Type B pancreatic cell (in vitro differentiated cells): ENCODE measurements at regions not wholly inside any gene's neighbourhood (a gene's known extent, or its start where the extent isn't known, plus 50 kb on each side); places are given as distances from the start of the nearest gene placed in this dataset.

Experiments
- DNase-seq: peaks from one replicate; pipeline ENCODE4 v3.0.0; 2021; ENCODE audit warnings: mixed read lengths; ENCODE audit not compliant: unreplicated experiment; ENCODE audit errors: extremely low spot score
- H3K27ac Mint-ChIP-seq: 2 replicates; pipeline ENCODE4 v1.8.0; 2021; ENCODE audit warnings: mild to moderate bottlenecking, mixed read lengths
- H3K27me3 Mint-ChIP-seq: 2 replicates; pipeline ENCODE4 v1.8.0; 2021; ENCODE audit warnings: mixed read lengths
- H3K36me3 Mint-ChIP-seq: 2 replicates; pipeline ENCODE4 v1.8.0; 2021; ENCODE audit warnings: mixed read lengths
- H3K4me1 Mint-ChIP-seq: one replicate; pipeline ENCODE4 v1.8.0; 2021; ENCODE audit warnings: mixed read lengths; ENCODE audit not compliant: unreplicated experiment
- H3K4me3 Mint-ChIP-seq: 2 replicates; pipeline ENCODE4 v1.8.0; 2021; ENCODE audit warnings: mild to moderate bottlenecking, mixed read lengths
- H3K9me3 Mint-ChIP-seq: 2 replicates; pipeline ENCODE4 v1.8.0; 2021; ENCODE audit warnings: mixed read lengths
- TF ChIP-seq, protein P1 (sequence below): fragments of 200-600 bp; sonication (generic); conservative IDR thresholded peaks from 2 replicates; pipeline ENCODE4 v1.5.0; 2021; ENCODE audit warnings: antibody characterized with exemption, mild to moderate bottlenecking

GRCh38 chr22:48586799-48587185 is 1240.9 kb downstream of the BRD1 start:
- Mint-ChIP-seq H3K36me3 (no peaks in the 10 kb centered on the region), H3K27me3 (no peaks in the 10 kb centered on the region), H3K4me3 (no peak overlapping the region), H3K9me3 (no peaks in the 10 kb centered on the region), H3K4me1 (no peaks in the 10 kb centered on the region), H3K27ac (no peak overlapping the region)
- TF ChIP-seq, protein P1, sequence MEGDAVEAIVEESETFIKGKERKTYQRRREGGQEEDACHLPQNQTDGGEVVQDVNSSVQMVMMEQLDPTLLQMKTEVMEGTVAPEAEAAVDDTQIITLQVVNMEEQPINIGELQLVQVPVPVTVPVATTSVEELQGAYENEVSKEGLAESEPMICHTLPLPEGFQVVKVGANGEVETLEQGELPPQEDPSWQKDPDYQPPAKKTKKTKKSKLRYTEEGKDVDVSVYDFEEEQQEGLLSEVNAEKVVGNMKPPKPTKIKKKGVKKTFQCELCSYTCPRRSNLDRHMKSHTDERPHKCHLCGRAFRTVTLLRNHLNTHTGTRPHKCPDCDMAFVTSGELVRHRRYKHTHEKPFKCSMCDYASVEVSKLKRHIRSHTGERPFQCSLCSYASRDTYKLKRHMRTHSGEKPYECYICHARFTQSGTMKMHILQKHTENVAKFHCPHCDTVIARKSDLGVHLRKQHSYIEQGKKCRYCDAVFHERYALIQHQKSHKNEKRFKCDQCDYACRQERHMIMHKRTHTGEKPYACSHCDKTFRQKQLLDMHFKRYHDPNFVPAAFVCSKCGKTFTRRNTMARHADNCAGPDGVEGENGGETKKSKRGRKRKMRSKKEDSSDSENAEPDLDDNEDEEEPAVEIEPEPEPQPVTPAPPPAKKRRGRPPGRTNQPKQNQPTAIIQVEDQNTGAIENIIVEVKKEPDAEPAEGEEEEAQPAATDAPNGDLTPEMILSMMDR, result no peak
- no peak for DNase-seq

- Mint-ChIP-seq H3K27me3 (no peaks in the 10 kb centered on the region), H3K9me3 (no peaks in the 10 kb centered on the region), H3K4me3 (no peak overlapping the region), H3K27ac (no peak overlapping the region), H3K36me3 (no peaks in the 10 kb centered on the region), H3K4me1 (no peaks in the 10 kb centered on the region)
- TF ChIP-seq, protein P1, result no peak
- no peak for DNase-seq
These were observed 1241.5 kb downstream of the BRD1 start for GRCh38 chr22:48585916-48586798.

GRCh38 chr22:48584170-48584569 is 1243.5 kb downstream of the BRD1 start:
- no peak for DNase-seq
- peaks cover 9% of the 10 kb centered on the region for H3K27me3 Mint-ChIP-seq
- no peaks in the 10 kb centered on the region for H3K36me3 Mint-ChIP-seq
- no peak overlapping the region for H3K4me3 Mint-ChIP-seq
- no peak overlapping the region for H3K27ac Mint-ChIP-seq
- H3K9me3 Mint-ChIP-seq, result no peaks in the 10 kb centered on the region
- TF ChIP-seq, protein P1, result no peak
- H3K4me1 Mint-ChIP-seq, result peaks cover 5% of the 10 kb centered on the region

- peaks cover 19% of the 10 kb centered on the region for H3K27me3 Mint-ChIP-seq
- TF ChIP-seq, protein P1, result no peak
- H3K4me1 Mint-ChIP-seq, result peaks cover 12% of the 10 kb centered on the region
- DNase-seq, result no peak
- no peaks in the 10 kb centered on the region for H3K9me3 Mint-ChIP-seq
- no peak overlapping the region for H3K4me3 Mint-ChIP-seq
- no peak overlapping the region for H3K27ac Mint-ChIP-seq
- no peaks in the 10 kb centered on the region for H3K36me3 Mint-ChIP-seq
These were observed 1245.7 kb downstream of the BRD1 start for GRCh38 chr22:48581796-48582469.

DNA sequence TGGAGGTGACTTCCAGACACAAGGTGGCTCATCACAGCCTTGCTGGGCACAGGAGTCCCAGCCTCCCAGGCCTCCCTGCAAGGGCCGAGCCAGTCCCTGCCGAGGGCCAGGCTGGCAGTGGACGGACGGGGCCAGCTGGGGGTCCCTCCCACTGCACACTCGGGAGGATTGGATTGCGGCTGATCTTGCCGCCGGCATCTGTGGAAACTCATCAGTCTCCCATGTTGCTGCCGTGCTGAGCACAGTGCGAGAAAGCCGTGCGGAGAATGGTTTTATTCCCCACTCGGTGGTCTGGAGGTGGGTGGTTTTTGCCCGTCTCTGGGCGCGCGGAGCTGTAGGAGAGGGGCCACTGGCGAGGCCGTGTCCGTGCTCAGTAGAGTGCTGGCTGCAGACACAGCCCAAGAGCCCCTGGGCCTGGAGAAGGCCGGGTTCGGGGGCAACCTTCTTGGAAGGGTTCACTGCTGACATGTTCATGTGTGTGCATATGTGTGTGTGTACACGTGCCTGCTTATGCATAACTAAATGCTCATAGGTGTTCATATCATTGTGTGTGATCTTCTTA is 1246.4 kb downstream of the BRD1 start:
- Mint-ChIP-seq H3K36me3 (no peaks in the 10 kb centered on the region), H3K9me3 (no peaks in the 10 kb centered on the region), H3K27ac (no peak overlapping the region), H3K27me3 (peaks cover 19% of the 10 kb centered on the region), H3K4me1 (peaks cover 12% of the 10 kb centered on the region), H3K4me3 (no peak overlapping the region)
- TF ChIP-seq, protein P1, result no peak
- DNase-seq, result no peak
